ENCODE measurements at regions not wholly inside any gene's neighbourhood (a gene's known extent, or its start where the extent isn't known, plus 50 kb on each side); places are given as distances from the start of the nearest gene placed in this dataset.

DNA sequence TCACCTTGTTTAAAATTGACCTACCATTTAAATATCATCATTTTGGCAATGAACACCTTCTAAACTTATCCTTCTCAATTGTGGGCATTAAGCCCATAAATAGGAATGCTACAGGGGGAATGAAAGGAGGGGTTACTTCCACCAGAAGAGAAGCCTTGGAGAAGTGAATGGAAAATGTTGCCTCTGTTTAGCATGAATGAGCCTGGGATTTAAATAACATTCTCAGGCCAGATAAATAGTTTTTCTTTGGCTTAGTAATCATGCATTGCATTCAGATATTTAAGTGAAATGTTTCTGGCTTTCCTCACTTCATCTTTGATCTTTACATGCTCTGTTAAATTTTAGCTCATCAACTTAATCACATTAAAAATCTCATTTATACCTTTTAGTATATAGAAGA, 284.3 kb upstream of the FMN2 start:
- H3K36me3 ChIP-seq (ENCODE audit: low read length), result no peaks in the 10 kb centered on the region
- H3K79me2 ChIP-seq (ENCODE audit: insufficient read depth, low read length), result no peaks in the 10 kb centered on the region
- H3K9me3 ChIP-seq (ENCODE audit: insufficient read depth, low read length), result no peaks in the 10 kb centered on the region
- no peak overlapping the region for H2AFZ ChIP-seq (ENCODE audit: low read depth, low read length, severe bottlenecking)
- H3K9me2 ChIP-seq (replicated peaks; ENCODE audit: insufficient read depth, low read length), result no peaks in the 10 kb centered on the region
- no peak overlapping the region for H3K27ac ChIP-seq (ENCODE audit: low read depth, low read length)
- no peak overlapping the region for H3K4me2 ChIP-seq (ENCODE audit: low read depth, low read length, poor library complexity, severe bottlenecking)
- no peaks in the 10 kb centered on the region for H4K20me1 ChIP-seq (ENCODE audit: low read depth, low read length)
- H3K27me3 ChIP-seq (ENCODE audit: low read length), result no peaks in the 10 kb centered on the region
- no peak overlapping the region for H3K4me3 ChIP-seq (ENCODE audit: insufficient read depth, low read length, poor library complexity, severe bottlenecking)
- H3K9ac ChIP-seq (ENCODE audit: low read length), result no peak overlapping the region
- TF ChIP-seq EZH2phosphoT487 (conservative IDR thresholded peaks at IDR 0.05; ENCODE audit: low read length), result no peak
- TF ChIP-seq, protein P1, sequence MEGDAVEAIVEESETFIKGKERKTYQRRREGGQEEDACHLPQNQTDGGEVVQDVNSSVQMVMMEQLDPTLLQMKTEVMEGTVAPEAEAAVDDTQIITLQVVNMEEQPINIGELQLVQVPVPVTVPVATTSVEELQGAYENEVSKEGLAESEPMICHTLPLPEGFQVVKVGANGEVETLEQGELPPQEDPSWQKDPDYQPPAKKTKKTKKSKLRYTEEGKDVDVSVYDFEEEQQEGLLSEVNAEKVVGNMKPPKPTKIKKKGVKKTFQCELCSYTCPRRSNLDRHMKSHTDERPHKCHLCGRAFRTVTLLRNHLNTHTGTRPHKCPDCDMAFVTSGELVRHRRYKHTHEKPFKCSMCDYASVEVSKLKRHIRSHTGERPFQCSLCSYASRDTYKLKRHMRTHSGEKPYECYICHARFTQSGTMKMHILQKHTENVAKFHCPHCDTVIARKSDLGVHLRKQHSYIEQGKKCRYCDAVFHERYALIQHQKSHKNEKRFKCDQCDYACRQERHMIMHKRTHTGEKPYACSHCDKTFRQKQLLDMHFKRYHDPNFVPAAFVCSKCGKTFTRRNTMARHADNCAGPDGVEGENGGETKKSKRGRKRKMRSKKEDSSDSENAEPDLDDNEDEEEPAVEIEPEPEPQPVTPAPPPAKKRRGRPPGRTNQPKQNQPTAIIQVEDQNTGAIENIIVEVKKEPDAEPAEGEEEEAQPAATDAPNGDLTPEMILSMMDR (IDR thresholded peaks at IDR 0.05; ENCODE audit: insufficient read depth, low read length, poor library complexity, severe bottlenecking), result no peak
- no peaks in the 10 kb centered on the region for H3F3A ChIP-seq (ENCODE audit: insufficient read depth)

DNA sequence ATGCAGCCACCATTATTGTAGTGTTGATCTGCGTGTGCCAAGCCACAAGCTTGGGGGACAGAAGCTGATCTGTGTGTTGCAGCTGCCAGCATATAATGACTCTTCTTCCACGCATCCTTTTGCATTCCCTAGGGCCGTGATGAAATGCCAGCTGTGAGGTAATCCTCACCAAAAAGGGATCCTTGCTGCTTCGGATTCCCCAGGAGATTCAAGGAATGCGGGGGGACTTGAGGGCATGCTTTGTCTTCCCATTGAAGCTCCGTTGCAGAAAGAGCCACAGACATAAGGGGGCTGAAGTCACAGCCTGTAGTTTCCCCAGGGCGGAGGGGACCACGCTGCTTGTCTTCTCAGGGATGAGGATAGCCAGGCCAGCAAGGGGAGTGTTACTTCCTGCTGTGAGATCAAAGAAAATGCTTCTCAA, 281.6 kb upstream of the FMN2 start:
- Histone ChIP-seq H3K4me3 (ENCODE audit: insufficient read depth, low read length, poor library complexity, severe bottlenecking) (no peak overlapping the region), H3K9ac (ENCODE audit: low read length) (no peak overlapping the region), H3F3A (ENCODE audit: insufficient read depth) (no peaks in the 10 kb centered on the region), H3K4me2 (ENCODE audit: low read depth, low read length, poor library complexity, severe bottlenecking) (no peak overlapping the region), H3K9me3 (ENCODE audit: insufficient read depth, low read length) (no peaks in the 10 kb centered on the region), H3K27ac (ENCODE audit: low read depth, low read length) (no peak overlapping the region), H3K79me2 (ENCODE audit: insufficient read depth, low read length) (no peaks in the 10 kb centered on the region), H2AFZ (ENCODE audit: low read depth, low read length, severe bottlenecking) (no peak overlapping the region), H3K36me3 (ENCODE audit: low read length) (no peaks in the 10 kb centered on the region), H4K20me1 (ENCODE audit: low read depth, low read length) (no peaks in the 10 kb centered on the region), H3K9me2 (replicated peaks; ENCODE audit: insufficient read depth, low read length) (no peaks in the 10 kb centered on the region), H3K27me3 (ENCODE audit: low read length) (no peaks in the 10 kb centered on the region)
- no peak for TF ChIP-seq EZH2phosphoT487 (conservative IDR thresholded peaks at IDR 0.05; ENCODE audit: low read length)
- TF ChIP-seq, protein P1 (IDR thresholded peaks at IDR 0.05; ENCODE audit: insufficient read depth, low read length, poor library complexity, severe bottlenecking), result no peak

DNA sequence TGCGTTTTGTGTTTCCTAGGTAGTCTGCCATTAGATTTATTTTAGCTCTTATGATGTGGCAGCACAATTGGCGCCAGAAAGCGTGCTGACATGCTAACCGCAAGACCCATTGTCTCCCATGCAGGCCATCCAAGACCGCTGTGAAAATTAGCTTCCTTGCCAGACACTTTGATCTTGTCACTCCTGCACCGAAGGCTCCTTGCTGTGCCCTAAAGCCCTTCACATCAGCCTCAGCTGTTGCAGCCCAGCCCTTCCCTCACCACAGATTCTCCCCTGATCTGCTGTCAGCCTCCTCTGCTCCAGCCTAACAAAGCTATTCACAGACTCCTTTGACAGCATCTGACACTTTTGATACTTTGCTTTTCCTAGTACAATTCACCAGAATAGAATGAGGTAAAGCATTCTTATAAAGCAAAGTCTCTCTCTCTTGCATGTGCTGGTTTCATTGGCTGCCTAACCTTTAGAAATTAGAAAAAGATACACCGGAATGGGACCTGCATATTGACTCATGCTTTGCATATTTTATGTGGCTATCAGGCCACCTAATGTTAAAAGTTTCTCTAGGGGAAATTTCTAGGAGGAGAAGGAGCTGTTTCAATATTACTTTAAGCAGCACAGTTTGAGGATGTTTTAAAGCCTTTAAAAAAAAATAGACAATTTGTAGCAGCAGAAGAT, 280.3 kb upstream of the FMN2 start:
- no peaks in the 10 kb centered on the region for H3K27me3 ChIP-seq (ENCODE audit: low read length)
- no peaks in the 10 kb centered on the region for H3F3A ChIP-seq (ENCODE audit: insufficient read depth)
- H3K36me3 ChIP-seq (ENCODE audit: low read length), result no peaks in the 10 kb centered on the region
- H3K79me2 ChIP-seq (ENCODE audit: insufficient read depth, low read length), result no peaks in the 10 kb centered on the region
- H3K9me3 ChIP-seq (ENCODE audit: insufficient read depth, low read length), result no peaks in the 10 kb centered on the region
- no peaks in the 10 kb centered on the region for H3K9me2 ChIP-seq (replicated peaks; ENCODE audit: insufficient read depth, low read length)
- no peak overlapping the region for H3K9ac ChIP-seq (ENCODE audit: low read length)
- no peak overlapping the region for H3K27ac ChIP-seq (ENCODE audit: low read depth, low read length)
- H4K20me1 ChIP-seq (ENCODE audit: low read depth, low read length), result no peaks in the 10 kb centered on the region
- H3K4me3 ChIP-seq (ENCODE audit: insufficient read depth, low read length, poor library complexity, severe bottlenecking), result no peak overlapping the region
- no peak overlapping the region for H2AFZ ChIP-seq (ENCODE audit: low read depth, low read length, severe bottlenecking)
- TF ChIP-seq EZH2phosphoT487 (conservative IDR thresholded peaks at IDR 0.05; ENCODE audit: low read length), result no peak
- TF ChIP-seq, protein P1 (IDR thresholded peaks at IDR 0.05; ENCODE audit: insufficient read depth, low read length, poor library complexity, severe bottlenecking), result no peak
- H3K4me2 ChIP-seq (ENCODE audit: low read depth, low read length, poor library complexity, severe bottlenecking), result no peak overlapping the region
